ENCODE measurements at regions not wholly inside any gene's neighbourhood (a gene's known extent, or its start where the extent isn't known, plus 50 kb on each side); places are given as distances from the start of the nearest gene placed in this dataset.

DNA sequence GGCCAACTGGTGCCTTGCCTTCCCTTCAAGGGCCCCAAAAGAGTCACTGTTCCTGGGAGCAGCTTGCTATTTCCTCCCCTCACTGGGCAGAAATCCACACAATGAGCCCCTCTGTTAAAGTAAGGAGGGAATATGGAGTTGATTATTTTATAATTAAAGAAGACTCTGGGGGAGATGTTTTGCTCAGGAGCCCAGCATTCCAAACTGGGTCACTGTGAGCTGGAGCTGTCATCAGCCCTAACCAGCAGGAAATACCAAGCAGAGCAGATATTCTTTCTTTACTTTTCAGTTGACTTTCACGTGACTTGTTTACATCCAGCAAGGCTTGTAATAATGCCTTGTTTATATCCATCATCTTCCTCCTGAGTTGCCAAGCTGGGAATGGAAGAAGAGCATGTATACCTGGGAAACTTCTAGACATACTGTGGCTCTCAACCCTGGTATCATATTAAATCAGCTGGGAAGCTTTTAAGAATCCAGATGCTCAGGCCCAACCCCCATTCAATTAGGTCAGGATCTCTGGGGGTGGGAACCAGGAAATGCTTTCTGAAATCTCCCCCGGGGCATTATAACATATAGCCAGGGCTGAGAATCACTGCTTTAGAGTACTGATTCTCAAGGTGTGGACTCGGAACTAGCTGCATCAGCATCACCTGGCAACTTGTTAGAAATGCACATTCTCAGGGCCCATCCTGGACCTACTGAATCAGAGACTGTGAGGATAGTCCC is 175.6 kb upstream of the MYLIP start:
- no peak for DNase-seq (ENCODE audit: low read depth)
- CTCF ChIA-PET = interaction anchor here (0.6 to 0.8 kb wide), 2 partner anchors 81 to 270 kb away, joined by 3 read pairs; no protein-coding TSS in a partner anchor
- POLR2A ChIA-PET = no interaction called here
- Histone ChIP-seq H3K4me3 (ENCODE audit: low read depth, low read length) (no peak overlapping the region), H3K36me3 (ENCODE audit: control insufficient read depth, insufficient read depth, low read length) (no peaks in the 10 kb centered on the region), H3K27me3 (ENCODE audit: control insufficient read depth, insufficient read depth, low read length) (no peaks in the 10 kb centered on the region)
- TF ChIP-seq, protein P1, sequence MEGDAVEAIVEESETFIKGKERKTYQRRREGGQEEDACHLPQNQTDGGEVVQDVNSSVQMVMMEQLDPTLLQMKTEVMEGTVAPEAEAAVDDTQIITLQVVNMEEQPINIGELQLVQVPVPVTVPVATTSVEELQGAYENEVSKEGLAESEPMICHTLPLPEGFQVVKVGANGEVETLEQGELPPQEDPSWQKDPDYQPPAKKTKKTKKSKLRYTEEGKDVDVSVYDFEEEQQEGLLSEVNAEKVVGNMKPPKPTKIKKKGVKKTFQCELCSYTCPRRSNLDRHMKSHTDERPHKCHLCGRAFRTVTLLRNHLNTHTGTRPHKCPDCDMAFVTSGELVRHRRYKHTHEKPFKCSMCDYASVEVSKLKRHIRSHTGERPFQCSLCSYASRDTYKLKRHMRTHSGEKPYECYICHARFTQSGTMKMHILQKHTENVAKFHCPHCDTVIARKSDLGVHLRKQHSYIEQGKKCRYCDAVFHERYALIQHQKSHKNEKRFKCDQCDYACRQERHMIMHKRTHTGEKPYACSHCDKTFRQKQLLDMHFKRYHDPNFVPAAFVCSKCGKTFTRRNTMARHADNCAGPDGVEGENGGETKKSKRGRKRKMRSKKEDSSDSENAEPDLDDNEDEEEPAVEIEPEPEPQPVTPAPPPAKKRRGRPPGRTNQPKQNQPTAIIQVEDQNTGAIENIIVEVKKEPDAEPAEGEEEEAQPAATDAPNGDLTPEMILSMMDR (IDR thresholded peaks at IDR 0.05; ENCODE audit: insufficient read depth, low read depth, low read length) = no peak

DNA sequence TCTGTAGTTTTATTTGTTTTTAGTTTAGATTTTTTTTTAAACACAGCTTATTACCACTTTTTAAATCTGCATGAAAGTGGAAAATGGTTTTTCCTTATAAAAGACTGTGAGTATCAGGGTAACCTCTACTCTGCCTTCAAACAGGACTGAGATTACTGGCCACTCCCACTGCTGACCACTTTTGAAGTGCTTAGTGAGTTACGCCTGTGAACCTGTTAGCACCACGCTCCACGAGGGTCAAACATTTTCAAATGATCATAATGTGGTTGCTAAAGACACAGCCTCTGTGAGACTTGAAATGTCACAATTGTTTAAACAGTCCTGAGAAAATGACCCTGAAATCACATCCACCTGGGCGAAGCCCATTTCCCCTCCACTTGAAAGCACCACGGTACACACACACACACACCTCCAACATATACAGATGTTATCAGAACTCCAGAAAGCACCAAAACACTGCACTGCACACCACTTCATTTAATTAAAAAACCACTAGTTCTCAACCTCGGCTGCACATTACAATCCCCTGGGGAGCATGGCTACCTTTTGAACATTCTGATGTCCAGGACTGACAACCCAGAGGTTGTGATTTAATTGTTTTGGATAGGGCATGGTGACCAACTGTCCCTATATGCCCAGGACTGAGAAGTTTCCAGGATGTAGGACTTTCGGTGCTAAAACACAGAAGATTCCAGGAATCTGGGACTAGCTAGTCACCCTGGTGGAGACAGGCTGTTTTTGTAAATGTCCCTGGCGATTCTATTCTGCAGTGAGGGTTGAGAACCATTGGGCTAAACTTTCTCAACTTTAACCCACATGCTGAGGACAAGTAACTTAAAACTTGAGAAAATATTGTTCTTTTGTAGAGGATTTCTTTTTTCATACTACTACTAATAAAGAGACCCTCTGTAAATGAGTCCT is 176.4 kb upstream of the MYLIP start:
- no peak for DNase-seq (ENCODE audit: low read depth)
- Histone ChIP-seq H3K27me3 (ENCODE audit: control insufficient read depth, insufficient read depth, low read length) (no peaks in the 10 kb centered on the region), H3K36me3 (ENCODE audit: control insufficient read depth, insufficient read depth, low read length) (no peaks in the 10 kb centered on the region), H3K4me3 (ENCODE audit: low read depth, low read length) (no peak overlapping the region)
- ChIA-PET POLR2A (no interaction called here), CTCF (interaction anchor here (0.6 to 1.1 kb wide), 3 partner anchors 29 to 269 kb away, joined by 3 to 4 read pairs (median 3); no protein-coding TSS in a partner anchor)
- TF ChIP-seq, protein P1 (IDR thresholded peaks at IDR 0.05; ENCODE audit: insufficient read depth, low read depth, low read length) = no peak

DNA sequence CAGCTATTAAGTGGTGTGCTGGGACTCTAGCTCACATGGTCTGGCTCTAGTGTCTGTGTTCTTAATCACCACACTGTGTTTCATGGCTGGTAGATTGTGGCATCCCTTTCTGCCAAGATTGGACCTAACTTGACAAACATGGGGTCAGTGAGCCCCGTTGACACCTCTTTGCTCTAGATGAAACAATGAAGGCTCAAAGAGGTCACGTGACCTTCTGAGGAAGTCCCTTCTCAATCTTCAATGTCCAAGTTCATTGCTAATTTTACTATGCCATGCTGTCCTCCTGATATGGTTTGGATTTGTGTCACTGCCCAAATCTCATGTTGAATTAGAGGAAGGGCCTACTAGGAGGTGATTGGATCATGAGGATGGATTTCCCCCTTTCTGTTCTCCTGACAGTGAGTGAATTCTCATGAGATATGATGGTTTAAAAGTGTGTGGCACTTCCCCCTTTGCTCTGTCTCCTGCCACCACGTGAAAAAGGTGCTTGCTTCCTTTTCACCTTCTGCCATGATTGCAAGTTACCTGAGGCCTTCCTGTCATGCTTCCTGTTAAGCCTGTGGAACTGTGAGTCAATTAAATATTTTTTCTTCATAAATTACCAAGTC is 177.8 kb upstream of the MYLIP start:
- Histone ChIP-seq H3K4me3 (ENCODE audit: low read depth, low read length) (no peak overlapping the region), H3K27me3 (ENCODE audit: control insufficient read depth, insufficient read depth, low read length) (no peaks in the 10 kb centered on the region), H3K36me3 (ENCODE audit: control insufficient read depth, insufficient read depth, low read length) (no peaks in the 10 kb centered on the region)
- TF ChIP-seq, protein P1 (IDR thresholded peaks at IDR 0.05; ENCODE audit: insufficient read depth, low read depth, low read length) = no peak
- no peak for DNase-seq (ENCODE audit: low read depth)
- ChIA-PET CTCF (interaction anchor here (1.1 kb wide), 1 partner anchor 28 kb away, joined by 4 read pairs; no protein-coding TSS in a partner anchor), POLR2A (no interaction called here)

DNA sequence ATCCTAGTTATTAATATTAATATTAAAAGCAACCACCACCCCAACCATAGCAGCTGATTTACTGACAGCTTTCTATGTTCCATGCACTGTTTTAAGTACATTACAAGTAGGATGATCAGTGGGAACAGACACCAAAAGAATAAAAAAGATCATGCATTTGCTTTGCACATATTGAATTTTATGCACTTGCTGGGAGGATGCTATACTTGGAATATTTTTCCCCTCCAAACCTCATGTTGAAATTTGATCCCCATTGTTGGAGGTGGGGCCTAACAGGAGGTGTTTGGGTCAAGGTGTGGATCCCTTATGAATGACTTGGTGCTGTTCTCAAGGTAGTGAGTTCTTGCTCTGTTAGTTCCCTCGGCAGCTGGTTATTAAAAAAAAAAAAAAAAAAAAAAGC is 178.9 kb upstream of the MYLIP start:
- ChIA-PET POLR2A (no interaction called here), CTCF (no interaction called here)
- TF ChIP-seq, protein P1 (IDR thresholded peaks at IDR 0.05; ENCODE audit: insufficient read depth, low read depth, low read length) = no peak
- DNase-seq (ENCODE audit: low read depth) = no peak
- Histone ChIP-seq H3K27me3 (ENCODE audit: control insufficient read depth, insufficient read depth, low read length) (no peaks in the 10 kb centered on the region), H3K4me3 (ENCODE audit: low read depth, low read length) (no peak overlapping the region), H3K36me3 (ENCODE audit: control insufficient read depth, insufficient read depth, low read length) (no peaks in the 10 kb centered on the region)
